Type B pancreatic cell (in vitro differentiated cells): ENCODE measurements at regions not wholly inside any gene's neighbourhood (a gene's known extent, or its start where the extent isn't known, plus 50 kb on each side); places are given as distances from the start of the nearest gene placed in this dataset.
"Not testable (repeated sequence)": the region's sequence is repeated elsewhere in the genome, so short reads cannot be mapped to it uniquely, and the experiment has no call there.

Experiments used
- DNase-seq: peaks from one replicate; pipeline ENCODE4 v3.0.0; 2021; ENCODE audit warnings: mixed read lengths; ENCODE audit not compliant: unreplicated experiment; ENCODE audit errors: extremely low spot score
- H3K27ac Mint-ChIP-seq: 2 replicates; pipeline ENCODE4 v1.8.0; 2021; ENCODE audit warnings: mild to moderate bottlenecking, mixed read lengths
- H3K27me3 Mint-ChIP-seq: 2 replicates; pipeline ENCODE4 v1.8.0; 2021; ENCODE audit warnings: mixed read lengths
- H3K36me3 Mint-ChIP-seq: 2 replicates; pipeline ENCODE4 v1.8.0; 2021; ENCODE audit warnings: mixed read lengths
- H3K4me1 Mint-ChIP-seq: one replicate; pipeline ENCODE4 v1.8.0; 2021; ENCODE audit warnings: mixed read lengths; ENCODE audit not compliant: unreplicated experiment
- H3K4me3 Mint-ChIP-seq: 2 replicates; pipeline ENCODE4 v1.8.0; 2021; ENCODE audit warnings: mild to moderate bottlenecking, mixed read lengths
- H3K9me3 Mint-ChIP-seq: 2 replicates; pipeline ENCODE4 v1.8.0; 2021; ENCODE audit warnings: mixed read lengths
- TF ChIP-seq, protein P1 (sequence below): fragments of 200-600 bp; sonication (generic); conservative IDR thresholded peaks from 2 replicates; pipeline ENCODE4 v1.5.0; 2021; ENCODE audit warnings: antibody characterized with exemption, mild to moderate bottlenecking

DNA sequence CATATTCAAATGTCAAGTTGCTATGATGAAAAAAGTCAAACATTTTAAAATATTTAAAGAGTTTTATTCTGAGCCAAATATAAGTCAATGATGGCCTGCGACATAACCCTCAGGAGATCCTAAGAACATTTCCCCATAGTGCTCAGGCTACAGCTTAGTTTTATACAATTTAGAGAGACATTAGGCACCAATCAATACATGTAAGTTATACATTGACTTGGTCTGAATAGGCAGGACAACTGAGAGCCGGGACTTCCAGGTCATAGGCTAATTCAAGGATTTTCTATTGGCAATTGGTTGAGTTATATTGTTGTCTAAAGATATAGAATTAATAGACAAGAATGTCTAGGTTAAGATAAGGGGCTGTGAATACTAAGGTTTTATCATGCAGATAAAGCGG, 64.5 kb downstream of the UGT2B28 start:
- not testable (repeated sequence) for H3K9me3 Mint-ChIP-seq, H3K27ac Mint-ChIP-seq, H3K4me1 Mint-ChIP-seq, H3K4me3 Mint-ChIP-seq, H3K36me3 Mint-ChIP-seq, DNase-seq, H3K27me3 Mint-ChIP-seq

DNA sequence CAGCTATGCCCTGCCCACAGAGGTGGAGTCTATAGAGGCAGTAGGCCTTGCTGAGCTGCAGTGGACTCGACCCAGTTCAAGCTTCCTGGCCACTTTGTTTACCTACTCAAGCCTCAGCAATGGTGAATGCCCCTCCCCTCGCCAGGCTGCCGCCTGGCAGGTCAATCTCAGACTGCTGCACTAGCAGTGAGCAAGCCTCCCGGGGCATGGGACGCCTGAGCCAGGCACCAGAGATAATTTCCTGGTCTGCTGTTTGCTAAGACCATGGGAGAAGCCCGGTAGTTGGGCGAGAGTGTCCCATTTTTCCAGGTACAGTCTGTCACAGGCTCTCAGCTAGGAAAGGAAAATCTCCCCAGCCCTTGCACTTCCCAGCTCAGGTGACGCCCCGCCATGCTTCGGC, 68.5 kb downstream of the UGT2B28 start:
- not testable (repeated sequence) for H3K27ac Mint-ChIP-seq, H3K36me3 Mint-ChIP-seq, H3K27me3 Mint-ChIP-seq, H3K4me1 Mint-ChIP-seq, H3K9me3 Mint-ChIP-seq, DNase-seq, H3K4me3 Mint-ChIP-seq

GRCh38 chr4:69360271-69360670, 80.0 kb downstream of the UGT2B28 start:
- DNase-seq = no peak
- Mint-ChIP-seq H3K27ac (peak overlapping the region; percentile 60), H3K4me3 (peak overlapping the region; percentile 9), H3K9me3 (no peaks in the 10 kb centered on the region), H3K27me3 (no peaks in the 10 kb centered on the region), H3K4me1 (no peaks in the 10 kb centered on the region), H3K36me3 (no peaks in the 10 kb centered on the region)
- TF ChIP-seq, protein P1, sequence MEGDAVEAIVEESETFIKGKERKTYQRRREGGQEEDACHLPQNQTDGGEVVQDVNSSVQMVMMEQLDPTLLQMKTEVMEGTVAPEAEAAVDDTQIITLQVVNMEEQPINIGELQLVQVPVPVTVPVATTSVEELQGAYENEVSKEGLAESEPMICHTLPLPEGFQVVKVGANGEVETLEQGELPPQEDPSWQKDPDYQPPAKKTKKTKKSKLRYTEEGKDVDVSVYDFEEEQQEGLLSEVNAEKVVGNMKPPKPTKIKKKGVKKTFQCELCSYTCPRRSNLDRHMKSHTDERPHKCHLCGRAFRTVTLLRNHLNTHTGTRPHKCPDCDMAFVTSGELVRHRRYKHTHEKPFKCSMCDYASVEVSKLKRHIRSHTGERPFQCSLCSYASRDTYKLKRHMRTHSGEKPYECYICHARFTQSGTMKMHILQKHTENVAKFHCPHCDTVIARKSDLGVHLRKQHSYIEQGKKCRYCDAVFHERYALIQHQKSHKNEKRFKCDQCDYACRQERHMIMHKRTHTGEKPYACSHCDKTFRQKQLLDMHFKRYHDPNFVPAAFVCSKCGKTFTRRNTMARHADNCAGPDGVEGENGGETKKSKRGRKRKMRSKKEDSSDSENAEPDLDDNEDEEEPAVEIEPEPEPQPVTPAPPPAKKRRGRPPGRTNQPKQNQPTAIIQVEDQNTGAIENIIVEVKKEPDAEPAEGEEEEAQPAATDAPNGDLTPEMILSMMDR = no peak

DNA sequence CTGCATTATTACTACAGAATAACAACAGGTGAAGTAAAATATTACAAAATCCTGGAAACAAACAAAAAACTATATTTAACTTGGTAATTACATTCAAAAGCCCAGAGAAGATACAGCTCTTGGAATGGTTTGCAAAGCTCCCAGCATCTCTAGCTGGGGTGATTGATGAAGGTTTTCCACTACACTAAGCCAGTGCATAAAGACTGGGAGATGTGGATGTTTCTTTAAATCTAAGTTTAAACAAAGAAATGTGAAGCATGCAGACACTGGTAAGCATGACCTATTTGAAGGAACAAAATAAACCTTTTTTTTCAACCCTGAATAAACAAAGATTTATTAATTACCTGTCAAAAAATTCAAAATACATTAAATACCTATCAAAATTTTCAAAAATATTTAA, 80.5 kb downstream of the UGT2B28 start:
- not testable (repeated sequence) for H3K27ac Mint-ChIP-seq, DNase-seq

GRCh38 chr4:69362351-69362750, 82.1 kb downstream of the UGT2B28 start:
- no peaks in the 10 kb centered on the region for H3K4me1 Mint-ChIP-seq
- H3K27ac Mint-ChIP-seq = no peak overlapping the region
- H3K9me3 Mint-ChIP-seq = no peaks in the 10 kb centered on the region
- TF ChIP-seq, protein P1 = no peak
- no peak for DNase-seq
- no peak overlapping the region for H3K4me3 Mint-ChIP-seq
- H3K36me3 Mint-ChIP-seq = no peaks in the 10 kb centered on the region
- no peaks in the 10 kb centered on the region for H3K27me3 Mint-ChIP-seq

More for the DNA sequence above, 80.5 kb downstream of the UGT2B28 start:
- H3K27me3 Mint-ChIP-seq, H3K36me3 Mint-ChIP-seq, H3K4me3 Mint-ChIP-seq, H3K4me1 Mint-ChIP-seq, H3K9me3 Mint-ChIP-seq: not testable (repeated sequence)

- not testable (repeated sequence) for H3K4me1 Mint-ChIP-seq, H3K36me3 Mint-ChIP-seq, DNase-seq, H3K9me3 Mint-ChIP-seq, H3K4me3 Mint-ChIP-seq, H3K27ac Mint-ChIP-seq, H3K27me3 Mint-ChIP-seq
These were observed 87.4 kb downstream of the UGT2B28 start for GRCh38 chr4:69367664-69368063.

GRCh38 chr4:69376450-69376849, 96.2 kb downstream of the UGT2B28 start:
- no peak overlapping the region for H3K27ac Mint-ChIP-seq
- H3K4me3 Mint-ChIP-seq = no peak overlapping the region
- no peaks in the 10 kb centered on the region for H3K4me1 Mint-ChIP-seq
- TF ChIP-seq, protein P1 = no peak
- H3K27me3 Mint-ChIP-seq = no peaks in the 10 kb centered on the region
- H3K36me3 Mint-ChIP-seq = no peaks in the 10 kb centered on the region
- no peak for DNase-seq
- no peaks in the 10 kb centered on the region for H3K9me3 Mint-ChIP-seq

DNA sequence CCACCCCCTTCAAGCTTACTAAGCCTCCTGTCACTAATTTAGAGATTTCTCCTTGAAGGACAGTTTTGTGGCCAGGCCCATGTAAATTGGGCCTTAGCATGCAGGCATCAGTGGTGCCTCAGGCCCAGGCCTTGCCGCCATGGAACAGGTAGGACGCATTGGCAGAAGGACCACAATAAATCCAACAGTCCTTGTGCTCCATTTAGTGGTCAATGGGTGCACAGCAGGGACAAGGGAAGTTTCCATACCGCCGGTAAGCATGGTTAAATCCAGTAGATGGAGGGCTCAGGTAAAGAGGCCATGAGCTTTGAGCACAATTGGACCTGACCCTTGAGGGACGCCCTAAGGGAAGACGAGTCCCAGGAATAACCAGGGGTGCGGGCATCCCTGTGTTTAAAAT, 97.3 kb downstream of the UGT2B28 start:
- no peak overlapping the region for H3K27ac Mint-ChIP-seq
- no peak overlapping the region for H3K4me3 Mint-ChIP-seq
- no peaks in the 10 kb centered on the region for H3K9me3 Mint-ChIP-seq
- TF ChIP-seq, protein P1 = no peak
- no peaks in the 10 kb centered on the region for H3K36me3 Mint-ChIP-seq
- H3K4me1 Mint-ChIP-seq = no peaks in the 10 kb centered on the region
- no peaks in the 10 kb centered on the region for H3K27me3 Mint-ChIP-seq
- no peak for DNase-seq
